HG03558 (cell line): ENCODE measurements at regions not wholly inside any gene's neighbourhood (a gene's known extent, or its start where the extent isn't known, plus 50 kb on each side); places are given as distances from the start of the nearest gene placed in this dataset.
"Not testable (repeated sequence)": the region's sequence is repeated elsewhere in the genome, so short reads cannot be mapped to it uniquely, and the experiment has no call there.

ENCODE experiments used
- ATAC-seq: cut with Tn5 transposase; IDR thresholded peaks from one replicate; pipeline ENCODE4 v1.9.1; 2021; ENCODE audit warnings: moderate number of reproducible peaks; ENCODE audit not compliant: unreplicated experiment; ENCODE audit errors: extremely low read depth

DNA sequence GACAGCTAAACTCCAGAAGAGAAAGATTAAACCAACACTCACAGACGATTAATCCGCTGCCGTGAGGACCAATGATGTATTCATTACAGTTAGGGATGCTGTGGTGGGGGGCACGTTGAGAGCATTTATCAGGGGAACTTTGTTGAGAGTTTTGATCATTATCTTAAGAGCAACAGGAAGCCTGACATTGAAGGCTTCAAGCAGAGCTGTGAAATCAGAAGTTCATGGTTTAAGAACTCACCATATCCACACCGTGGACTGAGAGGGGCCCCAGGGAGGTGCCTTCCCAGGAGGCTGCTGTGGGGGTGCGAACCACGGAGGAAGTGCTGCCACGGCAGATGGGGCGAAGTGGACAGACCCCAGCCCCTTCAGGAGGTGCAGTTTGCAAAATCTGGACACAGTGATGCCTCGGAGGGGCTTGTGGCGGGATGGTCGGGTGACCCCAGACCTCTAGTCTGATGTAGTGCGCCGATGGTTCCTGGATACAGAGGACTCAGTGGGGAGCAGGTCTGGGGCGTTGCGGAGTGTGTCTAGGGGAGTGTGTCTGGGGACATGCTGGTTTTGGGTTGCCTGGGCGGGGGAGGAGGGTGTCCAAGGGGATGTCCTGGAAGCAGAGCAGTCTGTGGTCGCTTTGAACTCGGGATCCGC lies 73.0 kb downstream of the DIO3 start:
- ATAC-seq = no peak

DNA sequence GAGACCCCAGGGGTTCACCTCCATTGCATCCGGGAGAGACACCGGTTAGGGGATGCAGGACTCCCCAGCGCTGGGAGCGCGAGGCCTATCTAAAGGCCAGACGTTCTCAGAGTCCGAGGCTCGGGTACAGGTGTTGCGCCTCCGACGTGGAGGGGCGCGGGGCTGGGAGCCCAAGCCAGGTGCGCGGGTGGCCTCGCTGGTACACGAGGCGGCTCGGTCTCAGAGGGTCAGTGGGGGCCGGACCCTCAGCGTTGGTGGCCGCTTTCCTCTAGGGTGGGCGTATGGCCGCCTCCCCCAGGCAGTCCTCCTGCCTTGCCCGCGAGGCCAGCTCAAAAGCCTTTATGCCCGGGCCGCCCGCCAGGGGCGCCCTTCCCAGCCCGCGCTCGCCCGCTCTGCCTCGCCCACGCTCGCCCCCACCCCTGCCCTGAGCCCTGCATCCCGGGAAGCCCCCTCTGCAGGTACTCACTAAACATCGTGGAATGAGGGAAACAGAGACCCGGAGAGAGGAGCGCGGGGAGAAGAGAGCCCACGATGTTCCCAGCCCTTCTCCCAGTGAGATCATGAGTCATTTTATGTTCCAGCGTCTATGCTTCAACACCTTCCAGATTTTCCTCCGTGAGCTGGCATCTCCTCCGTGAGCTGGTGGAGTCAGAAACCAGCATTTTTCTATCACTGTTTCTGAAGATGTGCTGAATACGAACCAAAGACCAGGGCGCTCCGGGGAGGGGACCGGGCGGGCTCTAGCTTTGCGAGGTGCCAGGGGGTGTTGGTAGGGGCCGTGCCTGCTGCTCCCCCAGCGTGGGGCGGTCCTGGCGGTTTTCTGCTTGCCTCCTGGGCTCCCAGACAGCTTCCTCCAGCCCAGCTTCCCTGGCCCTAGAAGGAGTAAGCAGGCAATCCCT lies 73.8 kb downstream of the DIO3 start:
- ATAC-seq = no peak

DNA sequence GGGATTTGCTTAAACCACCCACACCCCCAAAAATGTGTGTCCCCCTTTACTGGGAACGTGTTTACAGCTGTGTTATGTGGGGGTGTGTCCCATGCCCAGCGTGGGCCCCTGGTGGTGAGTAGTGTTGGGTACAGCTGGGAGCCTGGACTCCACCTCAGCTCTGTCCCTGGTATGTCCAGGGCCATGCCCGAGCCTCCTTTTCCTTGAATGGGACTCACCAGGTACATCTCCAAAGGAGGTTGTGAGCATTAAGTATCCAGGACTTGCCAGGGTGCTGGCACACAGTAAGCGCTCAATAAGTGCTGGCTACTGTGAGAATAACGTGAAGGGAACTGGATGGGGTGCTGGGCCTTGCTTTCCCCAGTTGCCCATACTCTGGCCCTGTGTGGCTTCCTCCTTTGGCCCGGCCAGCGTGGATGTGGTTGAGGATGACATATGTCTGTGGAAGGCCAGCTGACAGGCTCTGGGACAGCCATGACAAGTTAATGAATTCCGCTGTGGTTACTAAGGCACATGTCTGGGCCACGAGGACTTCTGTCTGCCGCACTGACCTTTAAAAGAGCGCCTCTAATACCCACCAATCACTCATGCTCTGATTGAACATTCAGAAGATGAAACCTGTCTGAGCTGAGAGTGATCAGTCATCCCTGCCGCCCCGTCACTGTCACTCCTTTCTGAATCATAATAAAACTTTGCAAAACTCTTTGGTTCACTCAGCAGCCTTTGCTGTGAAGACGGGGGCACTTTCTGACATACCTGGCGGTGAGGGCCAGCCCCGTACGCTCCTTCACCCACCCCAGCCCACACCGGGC lies 74.7 kb downstream of the DIO3 start:
- ATAC-seq = peak; percentile 54

DNA sequence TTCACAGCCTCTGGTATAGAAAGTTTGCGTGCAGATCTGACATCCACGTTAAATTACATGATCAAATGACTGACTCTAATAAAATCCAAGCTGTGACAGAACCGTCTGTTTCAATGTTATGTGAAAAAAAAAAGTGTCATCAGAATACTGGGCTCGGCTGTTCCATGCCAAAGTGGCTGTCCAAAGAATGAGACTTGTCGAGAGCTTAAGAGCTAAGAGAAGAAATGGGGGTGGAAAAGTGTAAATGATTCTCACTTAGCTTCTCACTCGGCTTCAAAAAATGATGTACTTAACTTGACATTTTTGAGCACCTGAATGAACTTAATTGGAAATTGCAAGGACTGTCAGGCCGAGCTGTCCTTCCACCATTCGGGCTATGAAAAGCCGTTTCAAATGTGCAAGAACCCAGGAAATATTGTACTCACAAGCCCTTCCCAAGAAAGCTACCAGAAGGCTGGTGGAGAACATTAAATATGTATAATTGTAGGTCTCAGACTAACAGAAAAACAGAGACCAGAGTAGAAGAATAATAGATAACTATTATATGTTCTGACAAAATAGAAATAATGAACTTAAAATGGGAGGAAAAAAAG lies 78.0 kb downstream of the DIO3 start:
- ATAC-seq = no peak

DNA sequence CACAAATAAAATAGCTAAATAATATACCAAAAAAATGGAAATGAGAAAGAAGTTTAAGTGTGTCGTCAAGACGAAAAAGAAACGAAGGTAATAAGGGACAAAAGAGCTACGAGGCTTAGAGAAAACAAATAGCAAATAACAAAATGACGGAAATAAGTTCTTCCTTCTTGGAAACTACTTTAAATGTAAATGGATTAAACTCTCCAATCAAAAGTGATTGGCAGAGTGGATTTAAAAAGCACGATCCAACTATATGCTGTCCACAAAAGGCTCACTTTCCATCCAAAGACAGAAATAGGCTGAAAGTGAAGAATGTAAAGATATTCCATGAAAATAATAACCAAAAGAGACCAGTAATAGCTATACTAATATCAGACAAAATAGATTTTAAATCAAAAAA lies 82.4 kb downstream of the DIO3 start:
- ATAC-seq = no peak

DNA sequence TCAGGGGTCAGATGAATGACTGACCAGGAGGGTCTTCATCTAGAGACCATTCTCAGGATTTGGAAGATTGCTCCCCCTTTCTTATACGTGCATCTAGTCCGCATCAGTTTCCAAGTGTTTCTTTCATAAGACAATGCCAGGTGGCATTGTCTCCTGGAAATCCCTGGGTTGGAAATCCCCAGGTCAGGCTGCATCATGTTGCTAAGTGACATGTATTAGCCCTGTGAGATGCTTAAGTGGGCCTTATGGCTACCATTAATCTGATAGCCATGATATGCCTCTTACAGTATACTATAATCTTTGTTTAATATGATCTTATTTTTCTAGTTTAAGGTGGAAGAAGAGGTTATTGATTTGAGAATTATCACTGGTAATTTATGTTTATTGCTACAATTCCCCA lies 92.8 kb downstream of the DIO3 start:
- no peak for ATAC-seq

DNA sequence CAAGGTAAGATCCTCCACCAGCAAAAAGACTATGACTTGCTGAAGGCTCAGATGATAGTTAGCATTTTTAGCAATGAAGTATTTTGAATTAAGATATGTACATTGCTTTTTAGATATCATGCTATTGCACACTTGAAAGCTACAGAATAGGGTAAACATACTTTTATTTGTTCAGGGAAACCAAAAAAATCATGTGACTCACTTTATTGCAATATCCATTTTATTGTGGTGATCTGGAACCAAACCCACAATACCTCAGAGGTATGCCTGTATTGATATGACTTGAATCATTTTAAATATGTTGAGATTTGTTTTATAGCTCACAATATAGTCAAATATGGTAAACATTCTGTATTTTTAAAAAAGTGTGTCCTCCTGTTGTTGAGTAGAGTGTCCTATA lies 96.1 kb downstream of the DIO3 start:
- ATAC-seq = no peak

DNA sequence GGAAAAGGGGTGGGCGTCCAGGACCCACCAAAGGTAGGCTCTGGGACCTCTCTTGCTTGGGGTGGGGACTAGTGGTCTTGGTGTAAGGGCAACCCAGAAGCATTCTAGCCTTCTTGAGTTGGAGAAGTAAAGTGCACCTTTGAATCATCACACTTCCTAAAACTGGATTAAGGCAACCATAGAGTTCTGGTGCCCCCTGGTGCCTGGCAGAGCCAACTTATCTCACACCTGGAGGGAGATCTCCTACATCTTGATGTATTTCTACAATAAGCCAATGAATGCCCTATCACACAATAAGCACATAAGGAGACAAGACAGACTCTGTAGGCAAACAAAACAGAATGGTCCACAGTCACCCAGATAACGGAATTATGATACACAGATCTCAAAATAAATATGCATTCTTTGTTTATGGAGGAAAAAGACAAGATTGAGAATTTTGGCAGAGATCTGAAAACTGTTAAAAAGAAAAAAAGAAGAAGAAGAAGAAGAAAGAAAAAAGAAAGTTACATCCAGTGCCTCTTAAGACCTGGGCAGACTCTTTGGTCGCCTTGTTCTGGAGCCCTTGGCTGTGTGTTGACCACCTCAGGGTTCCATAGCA lies 95.9 kb upstream of the PPP2R5C start:
- ATAC-seq = no peak

DNA sequence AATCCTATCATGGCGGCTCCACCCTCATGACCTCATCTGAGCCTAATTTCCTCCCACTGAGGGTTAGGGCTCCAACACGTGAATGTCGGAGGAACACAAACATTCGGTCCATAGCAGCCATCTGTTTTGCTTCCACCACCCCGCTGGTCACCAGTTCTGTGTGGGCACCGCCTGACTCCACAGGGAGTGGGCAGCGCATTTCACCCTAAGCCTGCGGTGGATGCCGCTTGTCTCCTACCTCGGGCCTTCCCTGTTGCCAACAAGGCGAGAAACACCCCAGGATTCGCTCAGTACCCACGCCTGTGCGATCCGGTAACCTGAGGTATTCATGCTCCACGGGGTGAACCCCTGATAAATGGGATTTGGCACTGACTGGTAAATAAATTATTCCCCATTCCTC lies 95.2 kb upstream of the PPP2R5C start:
- no peak for ATAC-seq

DNA sequence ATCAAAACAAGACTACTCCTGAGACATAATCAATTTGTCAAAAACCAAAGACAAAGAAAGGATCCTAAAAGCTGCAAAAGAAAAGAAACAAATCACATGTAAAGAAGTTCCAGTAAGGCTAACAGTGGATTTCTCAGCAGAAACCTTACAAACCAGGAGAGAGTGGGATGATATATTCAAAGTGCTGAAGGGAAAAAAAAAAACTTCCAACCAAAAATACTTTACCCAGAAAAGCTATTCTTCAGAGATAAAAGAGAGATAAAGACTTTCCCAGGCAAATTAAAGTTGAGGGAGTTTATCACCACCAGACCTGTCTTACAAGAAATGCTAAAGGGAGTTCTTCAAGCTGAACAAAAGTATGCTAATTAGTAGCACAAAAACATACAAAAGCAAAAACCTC lies 91.9 kb upstream of the PPP2R5C start:
- no peak for ATAC-seq

DNA sequence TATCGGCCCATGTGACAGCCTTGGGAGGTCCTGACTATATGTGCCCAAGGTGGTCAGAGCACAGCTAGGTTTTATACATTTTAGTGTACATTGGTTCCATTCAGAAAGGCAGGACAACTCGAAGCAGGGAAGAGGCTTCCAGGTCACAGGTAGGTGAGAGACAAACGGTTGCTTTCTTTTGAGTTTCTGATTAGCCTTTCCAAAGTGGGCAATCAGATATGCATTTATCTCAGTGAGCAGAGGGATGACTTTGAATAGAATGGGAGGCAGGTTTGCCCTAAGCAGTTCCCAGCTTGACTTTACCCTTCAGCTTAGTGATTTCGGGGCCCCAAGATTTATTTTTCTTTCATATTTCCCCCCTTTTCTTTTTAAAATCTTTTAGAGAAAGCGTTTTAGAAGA lies 87.6 kb upstream of the PPP2R5C start:
- no peak for ATAC-seq

DNA sequence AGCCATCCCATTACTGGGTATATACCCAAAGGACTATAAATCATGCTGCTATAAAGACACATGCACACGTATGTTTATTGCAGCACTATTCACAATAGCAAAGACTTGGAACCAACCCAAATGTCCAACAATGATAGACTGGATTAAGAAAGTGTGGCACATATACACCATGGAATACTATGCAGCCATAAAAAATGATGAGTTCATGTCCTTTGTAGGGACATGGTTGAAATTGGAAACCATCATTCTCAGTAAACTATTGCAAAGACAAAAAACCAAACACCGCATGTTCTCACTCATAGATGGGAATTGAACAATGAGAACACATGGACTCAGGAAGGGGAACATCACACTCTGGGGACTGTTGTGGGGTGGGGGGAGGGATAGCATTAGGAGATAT lies 85.7 kb upstream of the PPP2R5C start:
- ATAC-seq = not testable (repeated sequence)

DNA sequence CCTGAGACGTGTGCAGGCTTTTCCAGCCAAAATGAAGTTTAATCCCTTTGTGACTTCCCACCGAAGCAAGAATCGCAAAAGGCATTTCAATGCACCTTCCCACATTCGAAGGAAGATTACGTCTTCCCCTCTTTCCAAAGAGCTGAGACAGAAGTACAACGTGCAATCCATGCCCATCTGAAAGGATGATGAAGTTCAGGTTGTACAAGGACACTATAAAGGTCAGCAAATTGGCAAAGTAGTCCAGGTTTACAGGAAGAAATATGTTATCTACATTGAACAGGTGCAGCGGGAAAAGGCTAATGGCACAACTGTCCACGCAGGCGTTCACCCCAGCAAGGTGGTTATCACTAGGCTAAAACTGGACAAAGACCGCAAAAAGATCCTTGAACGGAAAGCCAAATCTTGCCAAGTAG lies 83.6 kb upstream of the PPP2R5C start:
- not testable (repeated sequence) for ATAC-seq

DNA sequence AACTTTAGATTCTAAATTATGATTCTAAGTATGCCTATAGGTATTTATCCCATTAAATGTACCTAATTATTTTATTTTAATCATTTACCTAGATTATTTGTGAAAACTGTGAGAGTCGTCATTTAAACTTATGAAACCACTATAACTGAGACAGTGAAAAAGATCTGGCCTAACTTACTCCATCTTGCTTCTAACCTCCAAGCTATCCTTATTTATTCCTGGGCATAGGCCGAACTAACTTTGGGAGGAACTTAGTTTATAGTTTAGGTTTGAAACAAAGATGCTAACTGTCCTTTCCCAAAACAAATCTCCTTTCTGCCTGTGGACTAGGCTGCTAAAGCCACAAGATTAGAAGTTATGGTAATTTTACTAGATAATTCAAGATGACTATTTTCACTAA lies 79.7 kb upstream of the PPP2R5C start:
- no peak for ATAC-seq

DNA sequence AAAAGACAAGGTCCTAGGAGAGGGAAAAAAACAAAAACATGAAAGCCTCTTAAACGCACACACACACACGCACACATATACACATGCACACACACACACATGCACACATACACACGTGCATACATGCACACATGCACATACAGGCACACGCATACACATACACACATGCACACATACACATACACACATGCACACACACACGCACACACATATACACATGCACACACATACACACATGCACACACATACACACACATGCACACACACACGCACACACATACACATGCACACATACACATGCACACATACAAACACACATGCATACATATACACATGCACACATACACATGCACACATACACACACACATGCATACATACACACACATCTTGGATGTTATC lies 78.1 kb upstream of the PPP2R5C start:
- ATAC-seq = no peak

DNA sequence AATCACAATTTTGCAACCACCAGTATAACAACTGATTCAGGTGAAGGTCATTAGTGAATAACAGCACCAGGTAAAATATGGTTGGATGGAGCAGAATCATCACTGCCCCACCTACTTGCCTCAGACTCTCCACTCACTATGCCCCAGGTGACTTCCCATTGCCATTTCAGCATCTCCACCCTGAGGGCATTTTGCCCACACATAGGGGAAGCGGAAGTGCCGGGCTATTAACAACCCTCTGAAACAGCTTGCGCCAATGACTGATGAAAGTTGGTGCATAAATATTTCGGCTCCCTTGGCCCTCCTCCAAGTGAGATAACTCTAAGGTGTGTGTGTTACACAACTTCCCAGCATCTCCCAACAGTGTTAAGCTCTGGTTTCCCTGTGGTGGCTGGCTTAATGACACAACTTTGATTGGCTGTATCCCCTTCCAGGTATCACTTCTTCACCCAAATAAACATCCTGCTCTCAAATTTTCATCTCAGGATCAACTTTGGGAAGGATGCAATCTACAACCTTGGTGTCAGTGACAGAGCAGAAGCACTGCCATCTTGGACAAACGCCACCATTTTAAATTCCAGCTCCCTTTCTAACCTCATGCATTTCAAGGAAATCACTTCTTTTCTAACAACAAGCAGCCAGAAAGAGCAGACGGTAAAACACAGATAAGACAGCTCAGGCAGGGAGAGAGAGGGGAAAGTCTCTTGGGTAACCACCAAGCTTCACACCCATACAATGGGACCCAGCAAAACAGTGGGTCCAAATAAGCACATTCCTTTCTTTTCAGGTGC lies 73.6 kb upstream of the PPP2R5C start:
- ATAC-seq = no peak

DNA sequence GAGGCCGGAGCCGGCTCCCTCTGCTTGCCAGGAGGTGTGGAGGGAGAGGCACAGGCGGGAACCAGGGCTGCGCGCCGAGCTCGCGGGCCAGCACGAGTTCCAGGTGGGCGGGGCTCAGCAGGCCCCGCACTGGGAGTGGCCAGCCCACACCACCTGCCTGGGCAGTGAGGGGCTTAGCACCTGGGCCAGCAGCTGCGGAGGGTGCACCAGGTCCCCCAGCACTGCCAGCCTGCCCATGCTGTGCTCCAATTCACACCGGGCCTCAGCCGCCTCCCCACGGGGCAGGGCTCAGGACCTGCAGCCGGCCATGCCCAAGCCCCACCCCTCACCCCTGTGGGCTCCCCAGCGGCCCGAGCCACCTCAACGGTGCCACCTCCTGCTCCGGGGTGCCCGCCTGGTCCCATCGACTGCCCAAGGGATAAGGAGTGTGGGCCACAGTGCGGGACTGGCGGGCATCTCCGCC lies 72.4 kb upstream of the PPP2R5C start:
- ATAC-seq = no peak

DNA sequence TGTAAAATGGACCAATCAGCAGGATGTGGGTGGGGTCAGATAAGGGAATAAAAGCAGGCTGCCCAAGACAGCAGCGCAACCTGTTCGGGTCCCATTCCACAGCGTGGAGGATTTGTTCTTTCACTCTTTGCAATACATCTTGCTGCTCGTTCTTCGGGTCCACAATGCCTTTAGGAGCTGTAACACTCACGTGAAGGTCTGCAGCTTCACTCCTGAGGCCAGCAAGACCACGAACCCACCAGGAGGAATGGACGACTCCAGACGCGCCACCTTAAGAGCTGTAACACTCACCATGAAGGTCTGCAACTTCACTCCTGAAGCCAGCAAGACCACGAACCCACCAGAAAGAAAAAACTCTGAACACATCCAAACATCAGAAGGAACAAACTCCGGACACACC lies 71.5 kb upstream of the PPP2R5C start:
- ATAC-seq = not testable (repeated sequence)

DNA sequence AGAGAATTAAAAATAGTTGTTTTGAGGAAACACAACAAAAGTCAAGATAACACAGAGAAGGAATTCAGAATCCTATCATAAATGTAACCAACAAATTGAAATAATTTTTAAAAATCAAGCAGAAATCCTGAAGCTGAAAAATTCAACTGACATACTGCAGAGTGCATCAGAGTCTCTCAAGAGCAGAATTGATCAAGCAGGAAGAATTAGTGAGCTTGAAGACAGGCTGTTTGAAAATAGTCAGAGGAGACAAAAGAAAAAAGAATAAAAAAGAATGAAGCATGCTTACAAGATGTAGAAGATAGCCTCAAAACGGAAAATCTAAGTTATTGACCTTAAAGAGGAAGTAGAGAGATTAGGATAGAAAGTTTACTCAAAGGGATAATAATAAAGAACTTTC lies 65.8 kb upstream of the PPP2R5C start:
- no peak for ATAC-seq
